ENCODE measurements at regions not wholly inside any gene's neighbourhood (a gene's known extent, or its start where the extent isn't known, plus 50 kb on each side); places are given as distances from the start of the nearest gene placed in this dataset.

- TF ChIP-seq CTCF (IDR thresholded peaks at IDR 0.05) (no peak), POLR2A (IDR thresholded peaks at IDR 0.05) (no peak), POLR2AphosphoS5 (IDR thresholded peaks at IDR 0.05) (no peak)
Measured at GRCh38 chr16:86196687-86197391, 297.9 kb downstream of the IRF8 start.
